Dendritic cell treated with granulocyte-macrophage colony-stimulating factor and Interleukin-4, amounts not matched to agents 40 ng/mL and 50 ng/mL, for 4 days (primary cell): ENCODE measurements at regions not wholly inside any gene's neighbourhood (a gene's known extent, or its start where the extent isn't known, plus 50 kb on each side); places are given as distances from the start of the nearest gene placed in this dataset.
"Not testable (repeated sequence)": the region's sequence is repeated elsewhere in the genome, so short reads cannot be mapped to it uniquely, and the experiment has no call there.

Experiments
- H3K27ac Mint-ChIP-seq: one replicate; pipeline ENCODE4 v1.8.0; 2022; ENCODE audit warnings: mild to moderate bottlenecking, mixed read lengths
- H3K27me3 Mint-ChIP-seq: one replicate; pipeline ENCODE4 v1.8.0; 2022; ENCODE audit warnings: mild to moderate bottlenecking, mixed read lengths
- H3K36me3 Mint-ChIP-seq: one replicate; pipeline ENCODE4 v1.8.0; 2022; ENCODE audit warnings: low read depth, mixed read lengths
- H3K4me1 Mint-ChIP-seq: one replicate; pipeline ENCODE4 v1.8.0; 2022; ENCODE audit warnings: low read depth, mixed read lengths
- H3K4me3 Mint-ChIP-seq: one replicate; pipeline ENCODE4 v1.8.0; 2022; ENCODE audit warnings: mild to moderate bottlenecking, moderate library complexity, mixed read lengths
- H3K9me3 Mint-ChIP-seq: one replicate; pipeline ENCODE4 v1.8.0; 2022; ENCODE audit warnings: mixed read lengths
- intact Hi-C: fragments of 100-400 bp; cut with micrococcal nuclease; formaldehyde crosslinking; loops from one replicate; pipeline ENCODE4 v1.15.0; 2022

DNA sequence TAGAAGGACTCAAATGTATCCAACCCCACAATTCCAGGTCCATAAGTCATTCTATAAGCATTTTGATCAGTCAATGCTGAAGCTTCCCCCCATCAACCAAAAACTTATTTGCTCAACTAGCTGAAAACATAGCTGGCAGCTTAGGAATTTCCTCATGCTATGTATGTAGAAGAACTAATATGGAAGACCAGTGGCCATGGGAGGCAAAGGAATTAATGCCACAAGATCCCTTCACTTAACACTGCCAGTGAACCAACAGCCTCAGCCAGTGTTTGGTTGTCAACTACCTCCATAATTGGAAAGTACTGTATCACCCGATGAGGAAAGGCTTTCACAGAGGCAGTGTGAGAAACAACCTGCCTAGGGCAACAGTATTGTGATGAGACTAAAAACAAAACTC, 105.4 kb downstream of the ZNF429 start:
- Mint-ChIP-seq H3K27me3 (no peaks in the 10 kb centered on the region), H3K4me1 (peaks cover 6% of the 10 kb centered on the region), H3K27ac (no peak overlapping the region), H3K9me3 (peaks cover 19% of the 10 kb centered on the region), H3K36me3 (no peaks in the 10 kb centered on the region), H3K4me3 (no peak overlapping the region)
- intact Hi-C loops = no loop called here

DNA sequence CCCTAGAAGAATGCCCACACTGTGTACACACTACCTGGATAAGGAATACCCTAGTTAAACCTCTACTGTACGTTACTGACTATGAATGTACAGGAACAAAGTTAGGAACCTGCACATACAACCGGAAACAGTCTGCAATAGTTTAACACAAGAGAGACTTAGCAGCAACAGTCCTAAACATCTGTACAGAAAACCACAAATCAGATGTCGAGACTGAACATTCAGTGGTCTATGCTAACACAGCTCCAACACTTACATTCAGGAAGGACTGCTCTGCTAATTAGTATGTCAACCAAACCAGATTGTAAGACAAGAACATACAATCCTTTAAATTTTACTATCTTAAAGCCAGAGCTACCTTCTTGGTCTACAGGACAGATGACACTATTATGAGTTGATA, 104.9 kb downstream of the ZNF429 start:
- Mint-ChIP-seq H3K27me3 (no peaks in the 10 kb centered on the region), H3K27ac (no peak overlapping the region), H3K4me3 (no peak overlapping the region), H3K4me1 (peaks cover 8% of the 10 kb centered on the region), H3K36me3 (no peaks in the 10 kb centered on the region), H3K9me3 (peaks cover 16% of the 10 kb centered on the region)
- intact Hi-C loops = no loop called here

DNA sequence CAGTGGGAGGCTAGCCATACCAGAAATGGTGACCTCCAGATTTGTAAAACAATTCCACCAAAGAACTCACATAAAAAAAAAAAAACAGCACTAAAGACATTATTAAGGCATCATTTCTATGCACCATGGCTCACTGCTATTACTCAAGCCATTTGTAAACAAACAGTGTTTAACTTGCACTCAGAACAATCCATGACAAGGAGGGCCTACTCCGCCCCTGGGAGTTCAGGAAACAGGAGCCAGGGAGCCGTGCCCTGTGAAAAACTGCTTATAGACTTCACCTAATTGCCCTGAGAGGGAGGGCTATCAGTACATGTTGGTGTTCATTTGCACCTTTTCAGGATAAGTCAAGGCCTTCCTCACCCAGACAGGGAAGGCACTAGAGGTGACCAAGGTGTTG, 103.2 kb downstream of the ZNF429 start:
- Mint-ChIP-seq H3K4me3 (no peak overlapping the region), H3K9me3 (no peaks in the 10 kb centered on the region), H3K27ac (no peak overlapping the region), H3K4me1 (peaks cover 23% of the 10 kb centered on the region), H3K27me3 (no peaks in the 10 kb centered on the region), H3K36me3 (no peaks in the 10 kb centered on the region)
- intact Hi-C loops = no loop called here

DNA sequence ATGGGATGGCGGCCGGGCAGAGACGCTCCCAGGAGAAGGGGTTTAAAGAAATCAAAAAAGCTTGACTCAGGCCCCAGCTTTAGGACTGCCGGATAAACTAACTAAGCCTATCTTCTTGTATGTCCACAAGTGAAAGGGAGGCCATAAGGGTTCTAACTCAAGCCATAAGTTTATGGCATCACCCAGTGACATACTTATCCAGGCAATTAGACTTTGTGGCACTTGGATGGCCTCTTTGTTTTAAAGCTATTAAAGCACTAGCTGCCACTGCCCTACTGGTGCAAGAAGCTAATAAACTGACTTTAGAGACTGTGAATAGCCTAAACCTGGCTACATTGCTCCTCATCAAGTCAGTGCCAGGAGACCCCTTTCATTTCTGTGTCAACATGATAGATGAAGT, 102.0 kb downstream of the ZNF429 start:
- Mint-ChIP-seq H3K36me3 (no peaks in the 10 kb centered on the region), H3K4me1 (peaks cover 34% of the 10 kb centered on the region), H3K9me3 (no peaks in the 10 kb centered on the region), H3K27me3 (no peaks in the 10 kb centered on the region), H3K4me3 (no peak overlapping the region), H3K27ac (no peak overlapping the region)
- intact Hi-C loops = no loop called here

DNA sequence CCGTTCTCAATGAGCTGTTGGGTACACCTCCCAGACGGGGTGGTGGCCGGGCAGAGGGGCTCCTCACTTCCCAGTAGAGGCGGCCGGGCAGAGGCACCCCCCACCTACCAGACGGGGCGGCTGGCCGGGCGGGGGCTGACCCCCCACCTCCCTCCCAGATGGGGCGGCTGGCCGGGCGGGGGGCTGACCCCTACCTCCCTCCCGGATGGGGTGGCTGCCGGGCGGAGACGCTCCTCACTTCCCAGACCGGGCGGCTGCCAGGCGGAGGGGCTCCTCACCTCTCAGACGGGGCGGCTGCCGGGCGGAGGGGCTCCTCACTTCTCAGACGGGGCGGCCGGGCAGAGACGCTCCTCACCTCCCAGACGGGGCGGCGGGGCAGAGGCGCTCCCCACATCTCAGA, 101.6 kb downstream of the ZNF429 start:
- intact Hi-C loops = not testable (repeated sequence)

DNA sequence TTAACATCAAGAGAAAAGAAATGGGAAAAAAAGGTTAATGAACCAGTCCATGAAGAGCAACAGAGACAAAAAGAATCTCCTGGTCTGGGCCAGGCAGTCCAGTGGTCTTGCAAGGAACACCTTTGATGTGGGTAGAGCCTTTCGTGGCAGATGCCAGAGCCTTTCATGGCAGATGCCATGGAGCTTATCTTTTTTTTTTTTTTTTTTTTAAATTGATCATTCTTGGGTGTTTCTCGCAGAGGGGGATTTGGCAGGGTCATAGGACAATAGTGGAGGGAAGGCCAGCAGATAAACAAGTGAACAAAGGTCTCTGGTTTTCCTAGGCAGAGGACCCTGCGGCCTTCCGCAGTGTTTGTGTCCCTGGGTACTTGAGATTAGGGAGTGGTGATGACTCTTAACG, 100.9 kb downstream of the ZNF429 start:
- H3K9me3 Mint-ChIP-seq, intact Hi-C loops, H3K4me3 Mint-ChIP-seq, H3K27me3 Mint-ChIP-seq, H3K36me3 Mint-ChIP-seq, H3K27ac Mint-ChIP-seq: not testable (repeated sequence)
- peaks cover 35% of the 10 kb centered on the region for H3K4me1 Mint-ChIP-seq

More for the DNA sequence above, 101.6 kb downstream of the ZNF429 start:
- H3K4me1 Mint-ChIP-seq = peaks cover 35% of the 10 kb centered on the region
- H3K4me3 Mint-ChIP-seq, H3K36me3 Mint-ChIP-seq, H3K27ac Mint-ChIP-seq, H3K27me3 Mint-ChIP-seq, H3K9me3 Mint-ChIP-seq: not testable (repeated sequence)

DNA sequence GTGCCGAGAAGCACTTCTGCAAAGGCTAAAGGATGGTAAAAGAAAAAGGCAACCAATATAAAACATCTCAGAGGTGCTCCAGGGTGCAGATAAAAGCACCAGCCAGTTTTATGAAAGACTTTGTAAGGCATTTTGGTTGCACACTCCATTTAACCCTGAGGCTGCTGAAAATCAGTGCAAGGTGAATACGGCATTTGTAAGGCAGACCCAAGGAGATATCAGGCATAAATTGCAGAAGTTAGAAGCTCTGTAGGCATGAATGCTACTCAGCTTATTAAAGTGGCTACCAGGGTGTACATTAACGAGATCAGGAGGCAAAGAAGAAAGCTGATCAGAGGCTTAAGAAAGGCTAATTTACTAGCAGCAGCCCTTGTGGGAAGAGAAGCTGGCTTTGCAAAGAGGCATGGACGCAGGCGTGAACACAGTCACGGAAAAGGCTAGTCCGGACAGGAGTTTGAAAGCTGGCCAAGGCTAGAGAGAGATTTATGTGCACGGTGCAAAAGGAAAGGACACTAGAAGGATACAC, 99.6 kb downstream of the ZNF429 start:
- no peaks in the 10 kb centered on the region for H3K36me3 Mint-ChIP-seq
- H3K27ac Mint-ChIP-seq = peak overlapping the region; percentile 79
- H3K27me3 Mint-ChIP-seq = peaks cover 2% of the 10 kb centered on the region
- peaks cover 35% of the 10 kb centered on the region for H3K4me1 Mint-ChIP-seq
- peak overlapping the region; percentile 70 for H3K4me3 Mint-ChIP-seq
- no peaks in the 10 kb centered on the region for H3K9me3 Mint-ChIP-seq
- intact Hi-C loops = no loop called here
